ENCODE measurements at regions not wholly inside any gene's neighbourhood (a gene's known extent, or its start where the extent isn't known, plus 50 kb on each side); places are given as distances from the start of the nearest gene placed in this dataset.
"Not testable (repeated sequence)": the region's sequence is repeated elsewhere in the genome, so short reads cannot be mapped to it uniquely, and the experiment has no call there.

DNA sequence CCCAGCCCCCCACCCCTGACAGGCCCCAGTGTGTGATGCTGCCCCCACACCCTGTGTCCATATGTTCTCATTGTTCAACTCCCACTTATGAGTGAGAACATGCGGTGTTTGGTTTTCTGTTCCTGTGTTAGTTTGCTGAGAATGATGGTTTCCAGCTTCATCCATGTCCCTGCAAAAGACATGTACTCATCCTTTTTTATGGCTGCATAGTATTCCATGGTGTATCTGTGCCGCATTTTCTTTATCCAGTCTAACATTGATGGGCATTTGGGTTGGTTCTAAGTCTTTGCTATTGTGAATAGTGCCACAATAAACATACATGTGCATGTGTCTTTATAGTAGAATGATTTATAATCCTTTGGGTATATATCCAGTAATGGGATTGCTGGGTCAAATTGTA lies 122.1 kb upstream of the TAF11L2 start:
- not testable (repeated sequence) for H3K79me2 ChIP-seq (ENCODE audit: control insufficient read depth, insufficient read depth, low read length); H2AK5ac ChIP-seq (ENCODE audit: low read length); H3K4ac ChIP-seq (ENCODE audit: low read depth, low read length); H3K4me1 ChIP-seq (ENCODE audit: control insufficient read depth, low read depth, low read length); H4K5ac ChIP-seq (ENCODE audit: low read length); H3K4me2 ChIP-seq (ENCODE audit: low read length); H3K4me3 ChIP-seq (ENCODE audit: low read length); H3K9ac ChIP-seq (ENCODE audit: low read length); H3K56ac ChIP-seq (ENCODE audit: low read length); H4K8ac ChIP-seq (ENCODE audit: low read depth, low read length); H2BK120ac ChIP-seq (ENCODE audit: low read depth, low read length); H2BK15ac ChIP-seq (replicated peaks; ENCODE audit: low read depth); H3K36me3 ChIP-seq (ENCODE audit: control insufficient read depth, insufficient read depth, low read length); H3K27ac ChIP-seq (ENCODE audit: low read depth, low read length); H2BK5ac ChIP-seq (ENCODE audit: low read length); H3K18ac ChIP-seq (ENCODE audit: low read length); H3K79me1 ChIP-seq (ENCODE audit: low read length); DNase-seq; H3K27me3 ChIP-seq (ENCODE audit: insufficient read depth, low read length, poor library complexity); H3K23ac ChIP-seq (ENCODE audit: low read length)
- no CpG with 5 or more reads among the region's 2 CpGs for WGBS (ENCODE audit: extremely low coverage, insufficient coverage, low lambda C conversion rate)

DNA sequence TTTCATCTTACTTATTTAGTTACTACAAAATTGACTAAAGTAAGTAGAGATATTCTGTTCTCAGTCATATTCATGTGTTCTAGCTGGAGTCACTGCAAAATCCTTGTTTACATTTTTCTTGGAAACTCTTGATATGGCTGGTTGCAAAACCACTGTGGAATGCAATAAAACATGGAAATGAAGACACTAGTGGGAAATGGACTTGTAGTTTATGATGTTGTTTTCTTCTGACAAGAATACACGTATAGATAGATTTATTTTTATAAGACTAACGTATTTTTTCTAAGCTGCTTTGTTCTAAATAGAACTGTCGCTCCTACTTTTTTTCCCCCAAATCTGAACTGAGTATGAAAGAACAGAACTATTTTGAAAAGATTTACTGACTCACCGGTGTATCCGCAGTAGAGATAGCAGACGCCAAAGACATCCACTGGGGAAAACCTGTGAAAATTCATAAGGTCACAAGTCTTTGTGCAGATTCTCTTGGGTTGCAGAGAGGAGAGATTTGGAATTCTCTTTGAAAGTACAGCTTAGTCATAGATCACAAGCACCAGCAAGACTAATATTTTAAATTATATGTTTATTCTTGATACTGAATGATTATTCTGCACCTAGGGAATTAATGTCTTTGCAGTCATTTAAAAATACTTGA lies 119.6 kb upstream of the TAF11L2 start:
- no peak overlapping the region for H3K18ac ChIP-seq (ENCODE audit: low read length)
- H3K79me1 ChIP-seq (ENCODE audit: low read length): no peaks in the 10 kb centered on the region
- H3K23ac ChIP-seq (ENCODE audit: low read length): no peak overlapping the region
- H3K56ac ChIP-seq (ENCODE audit: low read length): no peak overlapping the region
- H2AK5ac ChIP-seq (ENCODE audit: low read length): no peak overlapping the region
- H3K27me3 ChIP-seq (ENCODE audit: insufficient read depth, low read length, poor library complexity): no peaks in the 10 kb centered on the region
- no peak overlapping the region for H4K5ac ChIP-seq (ENCODE audit: low read length)
- no peak overlapping the region for H3K9ac ChIP-seq (ENCODE audit: low read length)
- H3K79me2 ChIP-seq (ENCODE audit: control insufficient read depth, insufficient read depth, low read length): no peaks in the 10 kb centered on the region
- no peak overlapping the region for H4K8ac ChIP-seq (ENCODE audit: low read depth, low read length)
- H2BK5ac ChIP-seq (ENCODE audit: low read length): no peak overlapping the region
- no peaks in the 10 kb centered on the region for H3K4me1 ChIP-seq (ENCODE audit: control insufficient read depth, low read depth, low read length)
- no peaks in the 10 kb centered on the region for H3K36me3 ChIP-seq (ENCODE audit: control insufficient read depth, insufficient read depth, low read length)
- H3K27ac ChIP-seq (ENCODE audit: low read depth, low read length): no peak overlapping the region
- DNase-seq: no peak
- no peak overlapping the region for H3K4ac ChIP-seq (ENCODE audit: low read depth, low read length)
- no peak overlapping the region for H2BK120ac ChIP-seq (ENCODE audit: low read depth, low read length)
- no peak overlapping the region for H3K4me3 ChIP-seq (ENCODE audit: low read length)
- H3K4me2 ChIP-seq (ENCODE audit: low read length): no peak overlapping the region
- WGBS (ENCODE audit: extremely low coverage, insufficient coverage, low lambda C conversion rate): no CpG with 5 or more reads among the region's 6 CpGs
- H2BK15ac ChIP-seq (replicated peaks; ENCODE audit: low read depth): no peak overlapping the region

DNA sequence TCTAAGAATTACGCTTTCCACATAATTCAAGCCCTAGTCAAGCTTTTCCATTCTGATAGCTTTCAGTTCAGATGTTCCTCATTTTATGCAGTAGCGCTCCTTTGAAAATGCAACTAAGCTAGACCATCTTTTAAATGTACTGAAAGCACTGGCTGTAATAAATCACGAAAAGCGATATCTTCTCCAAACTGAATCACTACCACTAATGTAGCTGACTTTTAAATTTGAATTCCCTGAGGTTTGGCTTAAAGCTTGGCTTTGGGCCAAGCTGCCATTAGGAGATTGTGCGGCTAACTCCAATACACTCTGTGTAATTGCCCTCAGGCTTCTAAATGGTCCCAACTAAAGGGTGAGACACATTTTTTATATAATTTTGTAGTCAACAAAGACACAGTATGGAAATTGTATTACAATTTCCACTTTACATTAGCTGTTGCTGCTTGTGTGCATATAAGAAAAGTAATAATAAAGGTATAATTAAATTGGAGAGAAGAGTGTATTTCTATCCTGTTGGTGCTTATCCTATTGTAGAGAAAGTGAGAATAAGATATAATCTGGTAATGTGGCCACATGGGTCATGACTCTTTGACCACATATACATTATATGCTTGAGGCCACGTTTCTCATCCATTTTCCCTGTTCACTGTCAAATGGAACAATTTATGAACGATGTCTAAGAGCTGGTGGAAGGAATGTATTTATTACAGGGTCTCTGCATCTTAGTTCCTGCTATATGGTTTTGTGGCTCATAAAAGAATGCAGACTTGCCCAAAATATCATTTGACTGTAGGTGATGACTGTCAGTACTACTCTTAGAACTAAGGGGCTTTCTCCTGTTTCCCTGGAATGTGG lies 118.7 kb upstream of the TAF11L2 start:
- H4K8ac ChIP-seq (ENCODE audit: low read depth, low read length): no peak overlapping the region
- H3K18ac ChIP-seq (ENCODE audit: low read length): no peak overlapping the region

GRCh38 chr5:17381932-17382331 lies 116.1 kb upstream of the TAF11L2 start:
- no peak overlapping the region for H3K23ac ChIP-seq (ENCODE audit: low read length)
- H3K18ac ChIP-seq (ENCODE audit: low read length): no peak overlapping the region
- no peak overlapping the region for H3K4me2 ChIP-seq (ENCODE audit: low read length)
- no peak overlapping the region for H3K56ac ChIP-seq (ENCODE audit: low read length)
- H3K79me2 ChIP-seq (ENCODE audit: control insufficient read depth, insufficient read depth, low read length): no peaks in the 10 kb centered on the region
- H3K4ac ChIP-seq (ENCODE audit: low read depth, low read length): no peak overlapping the region
- no peak overlapping the region for H2BK5ac ChIP-seq (ENCODE audit: low read length)
- no peaks in the 10 kb centered on the region for H3K27me3 ChIP-seq (ENCODE audit: insufficient read depth, low read length, poor library complexity)
- no peak overlapping the region for H2BK120ac ChIP-seq (ENCODE audit: low read depth, low read length)
- no peak overlapping the region for H3K4me3 ChIP-seq (ENCODE audit: low read length)
- no peak overlapping the region for H2BK15ac ChIP-seq (replicated peaks; ENCODE audit: low read depth)
- H3K4me1 ChIP-seq (ENCODE audit: control insufficient read depth, low read depth, low read length): no peaks in the 10 kb centered on the region
- H4K8ac ChIP-seq (ENCODE audit: low read depth, low read length): no peak overlapping the region
- H3K36me3 ChIP-seq (ENCODE audit: control insufficient read depth, insufficient read depth, low read length): no peaks in the 10 kb centered on the region
- no peak for DNase-seq
- WGBS (ENCODE audit: extremely low coverage, insufficient coverage, low lambda C conversion rate): no CpG with 5 or more reads among the region's 2 CpGs
- H3K9ac ChIP-seq (ENCODE audit: low read length): no peak overlapping the region
- H3K79me1 ChIP-seq (ENCODE audit: low read length): no peaks in the 10 kb centered on the region
- no peak overlapping the region for H2AK5ac ChIP-seq (ENCODE audit: low read length)
- no peak overlapping the region for H4K5ac ChIP-seq (ENCODE audit: low read length)
- no peak overlapping the region for H3K27ac ChIP-seq (ENCODE audit: low read depth, low read length)

More for the DNA sequence above, 118.7 kb upstream of the TAF11L2 start:
- no peak overlapping the region for H4K5ac ChIP-seq (ENCODE audit: low read length)
- H2BK5ac ChIP-seq (ENCODE audit: low read length): no peak overlapping the region
- H3K4me2 ChIP-seq (ENCODE audit: low read length): no peak overlapping the region
- no peak overlapping the region for H2AK5ac ChIP-seq (ENCODE audit: low read length)
- no peaks in the 10 kb centered on the region for H3K4me1 ChIP-seq (ENCODE audit: control insufficient read depth, low read depth, low read length)
- H3K27me3 ChIP-seq (ENCODE audit: insufficient read depth, low read length, poor library complexity): no peaks in the 10 kb centered on the region
- no peak overlapping the region for H2BK15ac ChIP-seq (replicated peaks; ENCODE audit: low read depth)
- H2BK120ac ChIP-seq (ENCODE audit: low read depth, low read length): no peak overlapping the region
- H3K79me1 ChIP-seq (ENCODE audit: low read length): no peaks in the 10 kb centered on the region
- no peak overlapping the region for H3K4ac ChIP-seq (ENCODE audit: low read depth, low read length)
- no CpG with 5 or more reads among the region's 7 CpGs for WGBS (ENCODE audit: extremely low coverage, insufficient coverage, low lambda C conversion rate)
- H3K27ac ChIP-seq (ENCODE audit: low read depth, low read length): no peak overlapping the region
- no peak overlapping the region for H3K56ac ChIP-seq (ENCODE audit: low read length)
- no peak overlapping the region for H3K9ac ChIP-seq (ENCODE audit: low read length)
- H3K36me3 ChIP-seq (ENCODE audit: control insufficient read depth, insufficient read depth, low read length): no peaks in the 10 kb centered on the region
- H3K4me3 ChIP-seq (ENCODE audit: low read length): no peak overlapping the region
- no peak for DNase-seq
- no peak overlapping the region for H3K23ac ChIP-seq (ENCODE audit: low read length)
- no peaks in the 10 kb centered on the region for H3K79me2 ChIP-seq (ENCODE audit: control insufficient read depth, insufficient read depth, low read length)

GRCh38 chr5:17383526-17383925 lies 114.5 kb upstream of the TAF11L2 start:
- Histone ChIP-seq H2AK5ac (ENCODE audit: low read length) (no peak overlapping the region), H3K79me2 (ENCODE audit: control insufficient read depth, insufficient read depth, low read length) (no peaks in the 10 kb centered on the region), H2BK15ac (replicated peaks; ENCODE audit: low read depth) (no peak overlapping the region), H3K4me2 (ENCODE audit: low read length) (no peak overlapping the region), H3K79me1 (ENCODE audit: low read length) (no peaks in the 10 kb centered on the region), H3K23ac (ENCODE audit: low read length) (no peak overlapping the region), H3K4me1 (ENCODE audit: control insufficient read depth, low read depth, low read length) (no peaks in the 10 kb centered on the region), H3K56ac (ENCODE audit: low read length) (no peak overlapping the region), H2BK120ac (ENCODE audit: low read depth, low read length) (no peak overlapping the region), H3K4ac (ENCODE audit: low read depth, low read length) (no peak overlapping the region), H3K36me3 (ENCODE audit: control insufficient read depth, insufficient read depth, low read length) (no peaks in the 10 kb centered on the region), H2BK5ac (ENCODE audit: low read length) (no peak overlapping the region), H3K4me3 (ENCODE audit: low read length) (no peak overlapping the region), H3K18ac (ENCODE audit: low read length) (no peak overlapping the region), H3K9ac (ENCODE audit: low read length) (no peak overlapping the region), H4K5ac (ENCODE audit: low read length) (no peak overlapping the region), H3K27ac (ENCODE audit: low read depth, low read length) (no peak overlapping the region), H3K27me3 (ENCODE audit: insufficient read depth, low read length, poor library complexity) (no peaks in the 10 kb centered on the region), H4K8ac (ENCODE audit: low read depth, low read length) (no peak overlapping the region)
- no CpG with 5 or more reads among the region's 3 CpGs for WGBS (ENCODE audit: extremely low coverage, insufficient coverage, low lambda C conversion rate)
- no peak for DNase-seq

Data from mesendoderm (in vitro differentiated cells).